ENCODE measurements at regions not wholly inside any gene's neighbourhood (a gene's known extent, or its start where the extent isn't known, plus 50 kb on each side); places are given as distances from the start of the nearest gene placed in this dataset.
A peak's percentile ranks its signal among the peaks of the same experiment; 100 is the strongest.

DNA sequence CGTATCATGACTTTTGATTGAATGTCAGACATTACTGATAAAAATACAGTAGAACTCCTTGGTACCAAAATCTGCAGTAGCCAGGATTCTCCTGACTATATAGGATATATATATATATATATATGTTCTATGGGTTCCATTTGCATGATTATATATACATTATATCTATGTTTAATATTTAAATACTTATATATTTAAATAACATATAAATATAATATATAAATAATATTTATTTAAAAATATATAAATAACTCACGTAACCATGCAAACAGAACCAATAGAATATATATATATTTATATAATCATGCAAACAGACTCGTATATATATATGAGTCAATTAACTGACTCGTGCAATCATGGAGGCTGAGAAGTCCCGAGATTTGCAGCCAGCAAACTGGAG is 278.8 kb upstream of the PLXNA2 start:
- DNase-seq, result no peak

DNA sequence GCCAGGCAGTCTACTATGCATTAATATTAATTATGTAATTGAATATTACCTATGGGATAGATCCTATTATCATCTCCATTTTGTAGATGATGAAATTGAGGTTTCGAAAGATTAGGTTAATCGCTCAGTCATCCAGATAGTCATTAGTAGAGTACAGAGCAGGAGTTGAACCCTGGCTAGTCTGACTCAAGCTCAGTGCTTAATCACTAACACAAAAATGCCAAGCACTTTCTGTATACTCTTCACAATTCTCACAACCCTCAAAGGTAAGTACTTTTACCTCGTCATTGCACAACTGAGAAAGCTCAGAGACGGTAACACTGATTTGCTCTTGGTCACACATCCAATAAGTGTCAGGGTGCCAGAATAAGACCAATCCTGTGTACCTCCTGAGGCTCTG is 280.2 kb upstream of the PLXNA2 start:
- DNase-seq, result no peak

DNA sequence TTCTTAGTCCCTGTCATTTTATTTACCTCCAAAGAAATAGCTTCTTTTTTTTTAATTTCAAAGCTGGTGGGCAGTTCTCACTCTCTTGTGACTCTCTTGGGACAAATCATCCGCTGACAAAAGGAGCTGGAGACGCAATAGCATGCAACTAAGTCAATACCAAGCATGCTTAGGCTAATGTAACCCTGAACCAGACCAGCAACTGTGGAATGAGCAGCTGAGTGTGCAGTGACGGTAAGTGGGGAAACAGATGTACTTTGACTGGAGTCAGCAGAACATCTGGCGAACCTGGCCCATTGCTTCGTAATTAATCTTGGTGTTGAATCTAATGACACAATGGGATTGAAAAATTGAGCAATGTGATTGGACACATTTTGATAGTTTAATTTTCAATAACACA is 280.7 kb upstream of the PLXNA2 start:
- no peak for DNase-seq

DNA sequence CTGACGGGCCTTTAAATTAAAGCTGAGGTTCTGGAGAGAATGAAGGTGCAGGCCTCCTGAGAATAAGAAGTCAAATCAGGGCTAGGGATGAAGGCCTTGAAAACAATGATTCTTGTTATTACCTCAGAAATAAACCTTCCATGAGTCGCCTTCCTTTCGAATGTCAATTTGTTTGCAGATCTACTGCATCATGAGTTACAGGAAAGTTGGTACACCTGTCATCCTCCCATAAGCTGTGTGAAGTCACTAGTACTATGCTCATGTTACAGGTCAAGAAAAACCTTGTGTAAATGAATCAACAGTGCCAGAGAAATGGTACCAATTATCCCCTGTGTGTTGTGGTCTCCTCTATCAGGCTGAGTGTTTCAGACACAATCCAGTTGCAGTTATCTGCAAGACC is 281.2 kb upstream of the PLXNA2 start:
- peak; percentile 27 for DNase-seq

DNA sequence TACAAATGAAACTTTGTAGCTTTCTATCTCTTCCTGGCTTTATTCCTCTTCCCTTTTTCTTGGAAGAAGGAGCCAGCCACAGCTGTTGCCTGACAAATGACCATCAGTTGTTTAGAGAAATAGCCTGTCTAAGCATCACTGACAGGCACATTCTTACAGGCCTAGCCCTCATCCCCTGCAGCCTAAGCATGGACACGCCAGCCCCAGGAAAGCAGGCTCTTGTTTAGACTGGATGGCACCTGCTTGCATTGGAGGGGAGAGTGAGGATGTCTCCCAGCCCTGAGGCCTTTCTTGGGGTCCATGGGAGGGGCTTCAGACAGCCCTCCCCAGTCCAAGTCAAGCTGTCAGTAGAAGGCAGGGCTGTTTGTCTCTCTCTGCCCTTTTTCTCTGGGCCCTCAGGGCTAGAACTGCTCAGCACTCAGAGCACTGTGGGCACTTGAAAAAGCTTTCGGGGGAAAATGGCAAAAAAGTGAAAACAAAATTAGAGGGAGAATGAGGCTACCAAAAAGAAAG is 282.5 kb upstream of the PLXNA2 start:
- DNase-seq, result no peak

DNA sequence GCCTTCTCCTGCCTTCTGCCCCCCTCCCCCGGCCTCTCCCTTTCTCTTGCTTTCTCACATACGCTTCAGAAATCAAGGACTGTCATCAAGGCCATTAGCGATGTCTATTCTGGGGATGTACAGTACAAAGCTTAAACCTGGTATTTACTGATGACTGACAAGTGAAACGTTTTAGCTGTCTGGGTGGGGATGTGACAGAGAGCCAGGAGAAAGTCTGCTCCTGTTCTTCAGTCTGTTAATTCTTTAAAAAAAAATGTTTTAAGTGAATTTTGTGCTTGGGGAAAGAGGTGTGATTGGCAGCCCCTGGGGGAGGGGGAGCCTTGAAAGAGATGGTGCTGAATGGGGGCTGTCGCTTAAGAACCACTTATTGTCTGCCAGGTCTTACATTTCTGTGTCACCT is 283.0 kb upstream of the PLXNA2 start:
- DNase-seq, result no peak

DNA sequence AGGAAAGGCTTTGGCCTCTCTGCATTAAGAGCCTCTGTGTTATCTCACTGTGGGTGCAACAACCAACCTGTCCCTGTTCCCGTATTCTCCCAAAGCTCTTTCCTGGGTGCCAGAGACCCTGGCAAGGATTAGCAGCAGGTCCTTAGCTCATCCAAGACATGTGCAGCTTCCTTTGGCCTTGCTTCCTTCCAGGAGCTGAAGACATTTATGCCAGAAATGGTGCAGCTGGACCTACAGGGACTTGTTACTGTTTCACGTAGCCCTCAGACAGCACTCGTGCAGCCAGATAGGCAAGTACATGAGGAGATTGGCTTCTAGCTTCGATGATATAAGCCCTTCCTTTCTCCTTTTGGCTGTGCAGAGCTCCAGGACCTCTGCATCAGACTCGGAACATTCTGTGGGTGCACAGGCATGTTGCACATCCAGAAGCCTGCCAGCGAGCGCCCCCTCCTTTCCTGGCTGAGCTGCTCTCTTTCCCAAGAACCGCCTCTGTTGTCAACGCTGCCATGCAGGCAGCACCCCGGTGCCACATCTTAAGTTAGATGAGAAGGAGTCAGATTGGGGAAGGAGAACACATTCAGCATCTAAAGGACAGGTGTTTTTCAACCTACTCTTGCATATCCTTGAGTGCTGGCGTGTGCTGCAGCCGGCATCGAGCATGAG is 284.5 kb upstream of the PLXNA2 start:
- no peak for DNase-seq

DNA sequence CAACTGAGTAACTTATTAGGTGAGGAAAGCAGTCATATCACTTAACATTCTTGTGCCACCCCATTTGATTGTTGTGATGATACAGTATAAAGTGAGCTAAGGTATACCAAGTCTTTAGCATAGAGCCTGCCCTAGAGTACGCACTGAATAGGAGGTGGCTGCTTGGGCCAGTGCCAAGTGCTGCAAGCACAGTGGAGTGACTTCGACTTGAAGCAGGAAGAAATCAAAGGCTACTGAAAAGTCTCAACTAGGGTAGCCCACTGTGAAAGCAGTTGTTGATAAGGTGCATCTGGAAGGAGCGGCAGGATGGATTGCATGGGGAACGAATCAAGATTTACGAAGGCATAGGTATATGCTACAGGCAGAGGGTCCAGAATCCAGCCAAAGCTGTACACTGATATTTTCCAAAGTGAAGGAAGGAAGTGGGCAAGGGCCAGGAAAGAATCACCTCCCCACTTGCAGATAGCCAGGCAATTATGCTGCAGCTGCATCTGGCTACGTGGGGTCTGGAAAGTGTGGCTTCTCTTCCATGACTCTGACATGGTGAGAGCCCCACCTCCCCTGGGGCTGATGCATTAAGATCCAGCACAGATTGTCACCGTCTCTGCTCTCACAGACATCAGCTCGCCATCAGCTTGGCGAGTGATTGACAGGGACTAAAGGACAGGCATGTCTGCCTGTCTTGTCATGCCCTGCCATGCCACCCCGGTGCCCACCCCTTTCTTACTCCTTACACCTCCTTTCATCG is 287.0 kb upstream of the PLXNA2 start:
- no peak for DNase-seq

DNA sequence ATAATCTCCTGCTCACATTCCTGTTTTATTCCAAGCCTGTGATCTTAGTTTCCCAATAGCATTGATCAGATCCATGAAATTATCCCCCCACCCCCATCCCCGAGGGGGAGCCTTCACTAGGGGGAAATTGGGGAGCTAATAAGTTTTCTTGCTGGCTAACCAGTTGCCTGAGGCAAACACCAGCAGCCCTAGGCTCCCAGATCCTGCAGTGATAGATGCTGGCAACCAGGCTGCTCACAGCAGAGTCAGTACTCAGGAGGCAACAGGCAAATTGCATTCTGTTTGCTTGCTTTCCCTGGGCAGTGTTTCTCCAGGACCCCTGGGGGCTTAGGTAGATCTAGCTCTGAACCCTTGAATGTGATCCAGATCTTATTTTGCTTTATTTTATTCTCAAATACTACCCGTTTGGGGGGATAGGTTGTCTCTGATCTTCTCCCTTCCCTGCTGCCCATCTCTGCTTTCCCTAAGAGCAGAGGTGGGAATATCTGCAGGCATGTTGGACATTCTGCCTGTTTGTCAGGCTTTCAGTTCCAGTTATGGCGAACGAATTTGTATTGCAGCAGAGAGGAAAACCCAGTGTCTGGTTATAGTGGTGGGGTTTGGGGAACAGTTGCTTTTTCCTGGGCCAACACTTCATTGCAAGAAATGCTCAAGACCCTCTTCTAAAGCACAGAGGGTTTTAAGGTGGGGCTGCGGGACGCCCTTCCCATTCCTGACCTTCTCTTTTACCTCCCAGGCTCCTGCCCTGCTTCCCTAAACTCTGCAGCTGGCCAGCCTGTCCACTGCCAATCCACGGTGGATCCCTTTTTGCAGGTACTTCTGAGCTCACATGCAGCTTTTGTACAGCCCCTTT is 289.8 kb upstream of the PLXNA2 start:
- DNase-seq, result no peak

DNA sequence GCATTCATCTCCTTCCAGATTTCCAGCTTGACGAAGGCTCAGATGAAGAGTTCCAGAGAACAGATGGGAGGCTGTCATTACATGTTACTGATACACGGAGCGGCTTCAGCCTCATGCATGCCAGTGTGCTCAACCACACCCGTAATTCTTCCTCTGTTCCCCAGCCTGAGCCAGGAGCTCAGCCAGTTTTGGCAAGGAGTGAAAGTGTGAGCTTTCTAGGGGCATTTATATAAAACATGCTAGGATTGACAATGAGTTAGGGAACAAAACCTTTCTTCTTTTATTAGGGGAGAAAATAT is 290.4 kb upstream of the PLXNA2 start:
- no peak for DNase-seq

DNA sequence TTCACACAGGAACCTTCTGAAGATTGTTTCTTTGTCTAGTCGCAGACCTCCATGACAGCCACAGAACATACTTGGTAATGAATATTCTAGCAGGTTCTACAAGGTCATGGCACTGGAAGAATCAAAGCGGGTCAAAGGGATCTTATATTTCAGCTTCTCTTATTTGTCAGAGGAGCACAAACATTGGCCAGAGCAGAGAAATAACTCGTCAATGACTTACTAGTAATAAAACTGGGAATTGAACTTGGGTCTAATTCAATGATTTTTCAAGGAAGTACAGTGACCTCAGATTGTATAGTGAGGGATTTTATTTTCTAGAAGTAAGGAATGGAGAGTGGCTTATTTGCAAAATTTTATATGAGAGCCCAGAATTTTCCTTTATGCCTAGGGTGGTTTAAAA is 290.8 kb upstream of the PLXNA2 start:
- DNase-seq, result no peak

DNA sequence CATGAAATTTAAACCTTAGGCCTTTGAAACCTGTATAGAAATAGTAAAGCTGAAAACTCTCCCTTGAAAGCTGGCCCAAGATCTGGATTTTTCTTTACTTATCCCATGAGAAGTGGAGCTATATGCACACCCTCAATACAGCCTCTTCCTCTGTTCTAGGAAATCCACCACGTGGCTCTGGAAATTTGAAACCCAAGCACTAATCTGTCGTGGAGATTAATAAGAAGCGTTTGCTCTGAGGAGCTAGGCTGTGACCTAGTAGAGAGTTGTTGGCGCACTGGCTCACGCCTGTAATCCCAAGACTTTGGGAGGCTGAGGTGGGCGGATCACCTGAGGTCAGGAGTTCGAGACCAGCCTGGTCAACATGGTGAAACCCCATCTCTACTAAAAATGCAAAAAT is 291.3 kb upstream of the PLXNA2 start:
- no peak for DNase-seq

DNA sequence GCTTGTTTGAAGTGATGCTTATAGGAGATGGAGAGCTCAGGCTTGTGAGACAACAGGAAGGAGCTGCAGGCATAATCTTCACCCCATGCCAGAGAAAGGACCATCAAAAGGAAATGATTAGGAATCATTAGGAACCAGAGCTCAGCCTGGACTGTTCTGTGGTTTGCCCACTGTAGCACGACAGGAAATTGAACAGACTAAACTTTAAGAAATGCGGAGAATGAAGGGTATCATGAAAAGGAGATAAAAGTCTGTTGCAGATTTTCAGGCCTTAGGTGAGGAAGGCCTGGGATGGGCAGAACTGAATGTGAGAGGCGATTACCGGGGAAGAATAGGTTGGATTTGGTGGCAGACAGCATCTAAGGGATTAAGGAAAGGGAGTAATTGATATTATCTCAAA is 292.0 kb upstream of the PLXNA2 start:
- no peak for DNase-seq

DNA sequence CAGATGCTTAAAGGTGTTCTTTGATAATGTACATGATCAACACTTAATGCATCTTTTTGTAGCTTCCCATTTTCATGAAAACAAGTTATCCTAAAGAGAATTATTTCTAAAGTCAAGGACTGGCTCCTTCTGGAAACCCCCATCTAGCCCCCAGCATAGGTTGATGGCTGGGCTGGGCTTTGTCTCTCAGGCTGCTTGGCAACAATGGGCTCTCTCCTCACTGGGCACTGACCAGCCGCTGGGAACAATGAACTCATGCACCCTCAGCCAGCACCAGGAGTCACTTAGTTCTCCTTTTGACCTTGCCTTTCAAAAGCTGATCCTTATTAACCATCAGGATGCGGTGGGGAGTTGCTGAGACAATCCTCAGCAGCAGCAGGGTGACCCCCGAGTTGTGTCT is 293.0 kb upstream of the PLXNA2 start:
- no peak for DNase-seq

DNA sequence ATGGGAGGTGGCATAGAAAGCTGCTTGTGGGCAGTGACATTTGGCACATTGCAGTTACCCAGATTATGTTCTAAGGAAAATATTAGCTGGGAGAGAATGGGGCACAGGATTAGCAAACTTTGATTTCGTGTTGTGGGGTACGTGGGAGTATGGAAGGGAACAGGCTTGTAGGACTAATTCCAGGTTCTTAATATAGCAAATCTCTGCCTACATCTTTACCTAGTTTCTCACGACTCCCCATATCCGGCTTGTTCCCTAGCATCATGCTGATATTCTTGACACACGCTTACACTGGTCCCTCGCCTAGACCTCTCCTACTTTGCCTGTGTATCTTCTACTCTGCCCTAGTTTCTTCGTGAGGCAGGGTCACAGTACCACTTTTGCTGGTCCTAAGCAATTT is 293.9 kb upstream of the PLXNA2 start:
- no peak for DNase-seq

DNA sequence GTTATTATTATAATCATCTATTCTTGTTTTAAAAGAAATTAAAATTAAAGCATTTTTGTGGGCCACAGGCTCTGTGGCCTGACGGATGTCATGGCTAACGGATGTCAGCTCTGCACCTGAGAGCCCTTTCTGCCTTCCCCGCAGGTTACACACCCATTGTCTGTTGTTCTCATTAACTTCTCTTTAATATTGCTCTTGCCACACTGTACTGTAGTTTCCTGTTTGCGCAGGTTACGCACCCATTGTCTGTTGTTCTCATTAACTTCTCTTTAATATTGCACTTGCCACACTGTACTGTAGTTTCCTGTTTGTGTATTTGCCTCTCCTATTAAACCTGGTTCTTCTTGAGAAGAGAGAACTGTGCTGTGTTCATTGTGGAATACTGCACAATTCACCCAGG is 294.4 kb upstream of the PLXNA2 start:
- peak; percentile 40 for DNase-seq

DNA sequence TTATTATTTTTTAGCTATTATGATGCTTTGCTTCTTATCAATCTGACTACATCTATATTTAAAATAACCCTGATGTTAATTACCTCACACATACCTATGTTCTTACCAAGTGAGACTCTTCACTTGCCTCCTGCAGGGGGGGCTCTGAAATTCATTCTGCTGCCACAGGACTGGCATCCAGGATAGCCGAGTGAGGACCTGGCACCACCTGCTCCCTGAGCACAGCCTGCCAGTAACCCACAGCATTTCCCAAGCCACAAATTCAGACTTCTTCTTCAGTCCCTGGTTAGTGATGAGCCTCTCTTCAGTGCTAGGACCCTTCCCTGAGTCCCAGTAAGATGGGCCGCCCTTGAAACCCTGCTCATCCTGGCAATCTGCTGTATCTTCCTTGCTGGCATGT is 296.5 kb upstream of the PLXNA2 start:
- no peak for DNase-seq

DNA sequence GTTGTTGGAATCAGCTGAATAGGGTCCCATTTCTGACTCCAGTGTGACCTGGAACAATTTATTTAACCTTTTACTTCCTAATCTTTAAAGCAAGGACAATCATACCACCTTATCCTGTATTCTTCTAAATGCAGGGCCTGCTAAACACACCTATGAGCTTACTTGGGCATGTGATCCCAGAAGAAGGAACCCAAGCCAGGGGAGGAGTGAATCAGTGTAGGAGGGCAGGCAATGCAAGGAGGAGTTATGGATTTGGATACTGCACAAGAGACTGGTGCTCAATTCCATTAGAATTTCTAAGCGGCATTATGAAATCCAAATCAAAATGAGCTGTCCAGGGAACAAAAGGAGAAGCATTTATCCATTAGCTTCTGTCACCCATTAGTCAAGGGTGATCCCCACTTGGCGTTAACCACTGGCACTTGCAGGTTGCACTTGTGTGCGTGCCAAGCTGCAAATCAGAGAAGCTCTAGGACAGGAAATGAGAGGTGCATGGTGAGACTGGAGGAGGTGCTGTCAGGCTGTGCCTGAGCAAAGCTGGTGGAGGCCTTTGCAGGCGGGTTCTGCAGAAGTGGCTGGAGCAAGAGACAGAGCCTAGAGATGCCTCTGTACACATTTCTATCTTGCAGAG is 297.2 kb upstream of the PLXNA2 start:
- peak; percentile 32 for DNase-seq

DNA sequence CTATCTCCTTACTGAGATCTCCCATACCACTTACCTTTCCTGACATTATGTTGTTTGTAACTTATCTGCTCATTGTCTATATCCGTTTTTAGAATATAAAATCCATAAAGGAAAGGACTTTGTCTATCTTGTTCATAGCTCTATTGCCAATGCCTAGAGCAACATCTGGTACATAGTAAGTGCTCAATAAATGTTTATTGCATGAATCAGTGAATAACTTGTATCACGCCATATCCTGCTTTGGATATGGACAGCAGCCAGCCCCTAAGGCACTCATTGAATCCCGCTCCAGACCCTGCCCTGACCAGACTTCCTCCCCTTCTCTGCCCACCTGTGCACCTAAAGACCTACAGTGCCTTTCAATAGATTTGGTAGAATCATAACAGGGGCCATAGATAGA is 298.1 kb upstream of the PLXNA2 start:
- no peak for DNase-seq

DNA sequence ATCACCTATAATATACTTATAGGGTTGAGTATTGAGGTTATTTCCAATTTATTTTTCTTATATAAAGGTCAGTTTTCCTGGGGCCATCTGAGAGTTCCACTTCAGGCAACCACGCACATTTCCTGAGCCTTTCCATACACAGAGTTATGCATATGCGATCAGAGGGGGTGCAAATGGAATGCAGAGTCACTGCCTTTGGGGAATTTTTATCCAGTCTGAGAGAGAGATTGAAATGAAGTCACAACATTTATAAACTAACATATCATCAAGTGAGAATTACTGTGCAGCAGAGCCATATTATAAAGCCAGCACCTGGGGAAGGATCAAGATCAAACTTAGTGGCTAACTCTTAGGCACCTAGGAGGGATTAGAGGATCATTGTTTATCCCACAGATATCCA is 299.9 kb upstream of the PLXNA2 start:
- DNase-seq, result no peak

DNA sequence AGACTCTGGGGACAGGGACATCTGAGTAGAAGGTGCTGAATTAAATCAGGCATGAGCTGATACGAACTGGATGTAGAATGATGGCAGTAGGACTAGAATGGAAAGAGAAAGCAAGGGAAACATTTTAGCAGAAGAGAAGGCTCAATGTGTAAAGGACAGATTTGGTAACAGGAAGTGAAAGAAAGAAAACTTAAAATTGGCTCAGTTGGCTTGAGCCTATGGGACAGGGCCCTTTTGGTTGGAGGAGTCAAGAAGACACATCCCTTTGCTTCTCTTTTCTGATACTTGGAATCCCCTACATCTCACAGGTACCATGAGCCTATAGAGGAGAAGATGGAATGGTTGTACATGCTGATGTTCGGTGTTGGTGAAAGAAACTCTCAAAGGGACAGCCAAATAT is 300.6 kb upstream of the PLXNA2 start:
- DNase-seq, result no peak

DNA sequence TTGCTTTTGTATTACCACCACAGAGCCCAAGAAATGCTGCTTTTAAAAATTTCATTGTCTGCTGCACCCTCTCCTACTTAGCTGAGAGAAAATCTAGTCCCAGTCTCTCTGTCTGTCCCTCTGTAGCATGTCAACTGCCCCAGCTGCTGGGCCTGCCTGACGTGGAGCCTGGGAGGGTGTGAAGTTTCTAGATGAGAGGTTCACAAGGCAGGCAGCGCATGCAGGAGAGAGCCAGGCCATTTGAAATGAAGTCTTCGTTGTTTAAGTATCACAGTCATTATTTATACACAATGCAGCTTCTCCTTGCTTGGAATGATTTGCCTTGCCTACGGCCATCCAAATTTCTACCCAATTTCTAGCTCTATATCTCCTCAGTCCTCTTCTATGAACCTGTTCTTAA is 306.8 kb upstream of the PLXNA2 start:
- no peak for DNase-seq

DNA sequence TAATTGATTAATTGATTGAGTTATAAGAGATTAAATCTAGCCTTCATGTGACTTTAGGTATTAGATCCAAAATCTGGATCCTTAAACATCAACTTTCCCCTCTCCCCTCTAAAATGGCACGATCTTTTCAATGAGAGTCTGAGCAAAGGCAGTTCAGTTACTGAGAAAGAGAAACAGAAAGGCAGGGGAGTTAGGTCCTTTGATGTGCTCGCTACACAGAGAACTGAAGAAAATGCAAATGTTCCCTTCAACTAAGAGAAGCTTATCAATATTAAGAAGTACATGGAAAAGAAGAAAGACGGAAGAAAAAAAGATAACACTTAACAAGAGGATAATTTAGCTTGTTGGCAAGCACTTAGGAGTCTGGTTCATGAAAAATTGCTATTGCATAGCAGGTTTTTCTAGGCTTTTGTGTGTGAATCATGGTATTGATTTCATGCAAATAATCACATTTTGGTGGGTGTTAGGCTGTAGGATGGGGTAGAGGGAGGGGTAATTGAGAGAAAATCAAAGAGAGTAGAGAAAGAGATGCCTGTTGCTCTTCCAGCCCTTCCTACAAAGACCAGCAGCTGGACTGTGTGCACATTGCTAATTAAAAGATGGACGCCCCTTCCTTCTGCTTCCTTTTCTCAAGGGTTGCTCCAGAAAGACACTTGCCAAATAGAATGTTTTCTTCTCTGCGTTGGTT is 307.6 kb upstream of the PLXNA2 start:
- DNase-seq, result no peak
